HG02943 (cell line): ENCODE measurements at regions not wholly inside any gene's neighbourhood (a gene's known extent, or its start where the extent isn't known, plus 50 kb on each side); places are given as distances from the start of the nearest gene placed in this dataset.
"Not testable (repeated sequence)": the region's sequence is repeated elsewhere in the genome, so short reads cannot be mapped to it uniquely, and the experiment has no call there.

ENCODE experiments used
- ATAC-seq: cut with Tn5 transposase; IDR thresholded peaks from one replicate; pipeline ENCODE4 v1.9.1; 2021; ENCODE audit warnings: mild to moderate bottlenecking, low read depth, moderate library complexity; ENCODE audit not compliant: unreplicated experiment

DNA sequence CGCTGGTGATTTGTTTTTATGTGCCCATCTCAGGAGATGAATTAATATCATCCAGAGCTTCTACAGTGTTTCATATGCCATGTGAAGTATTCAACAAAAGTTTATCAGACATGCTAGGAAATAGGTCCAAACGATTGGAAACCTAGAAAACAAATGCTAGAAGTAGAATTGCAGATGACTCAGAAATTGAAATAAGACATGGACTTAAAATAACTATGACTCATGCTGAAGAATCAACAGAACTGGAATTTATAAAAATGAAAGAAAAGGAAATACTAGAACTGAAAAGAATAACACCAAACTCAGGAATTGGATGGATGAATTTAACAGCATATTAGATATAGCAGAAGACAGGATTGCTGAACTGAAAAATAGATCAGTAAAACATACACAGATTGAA lies 172.7 kb upstream of the GIMD1 start:
- ATAC-seq, result no peak

- no peak for ATAC-seq
These were observed 162.2 kb upstream of the GIMD1 start for GRCh38 chr4:106530821-106531220.

GRCh38 chr4:106530024-106530361 lies 161.4 kb upstream of the GIMD1 start:
- no peak for ATAC-seq

GRCh38 chr4:106529348-106530023 lies 160.9 kb upstream of the GIMD1 start:
- ATAC-seq, result no peak

DNA sequence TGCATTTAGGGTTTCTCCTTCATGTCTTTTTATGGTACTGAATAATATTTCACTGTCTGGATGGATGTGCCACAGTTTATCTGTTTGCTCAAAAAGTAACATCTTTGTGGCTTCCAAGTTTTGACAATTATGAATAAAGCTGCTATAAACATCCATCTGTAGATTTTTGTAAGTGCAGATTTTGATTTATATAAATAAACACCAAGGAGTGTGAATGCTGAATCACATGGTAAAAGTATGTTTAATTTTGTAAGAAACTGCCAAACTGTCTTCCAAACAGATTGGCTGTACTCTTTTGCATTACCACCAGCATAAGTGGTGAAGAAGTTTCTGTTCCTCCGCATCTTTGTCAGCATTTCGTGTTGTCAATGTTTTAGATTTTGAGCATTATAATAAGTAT lies 158.7 kb upstream of the GIMD1 start:
- no peak for ATAC-seq

DNA sequence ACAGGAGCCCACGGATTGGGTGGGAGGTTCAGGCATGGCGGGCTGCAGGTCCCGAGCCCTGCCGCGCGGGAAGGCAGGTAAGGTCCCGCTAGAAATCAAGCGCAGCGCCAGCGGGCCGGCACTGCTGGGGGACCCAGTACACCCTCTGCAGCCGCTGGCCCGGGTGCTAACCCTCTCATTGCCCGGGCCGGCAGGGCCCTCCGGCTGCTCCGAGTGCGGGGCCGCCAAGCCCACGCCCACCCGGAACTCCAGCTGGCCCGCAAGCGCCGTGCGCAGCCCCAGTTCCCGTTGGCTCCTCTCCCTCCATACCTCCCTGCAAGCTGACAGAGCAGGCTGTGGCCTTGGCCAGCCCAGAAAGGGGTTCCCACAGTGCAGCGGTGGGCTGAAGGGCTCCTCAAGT lies 156.8 kb upstream of the GIMD1 start:
- not testable (repeated sequence) for ATAC-seq

GRCh38 chr4:106524772-106525171 lies 156.2 kb upstream of the GIMD1 start:
- not testable (repeated sequence) for ATAC-seq

GRCh38 chr4:106522839-106523238 lies 154.3 kb upstream of the GIMD1 start:
- ATAC-seq, result no peak

DNA sequence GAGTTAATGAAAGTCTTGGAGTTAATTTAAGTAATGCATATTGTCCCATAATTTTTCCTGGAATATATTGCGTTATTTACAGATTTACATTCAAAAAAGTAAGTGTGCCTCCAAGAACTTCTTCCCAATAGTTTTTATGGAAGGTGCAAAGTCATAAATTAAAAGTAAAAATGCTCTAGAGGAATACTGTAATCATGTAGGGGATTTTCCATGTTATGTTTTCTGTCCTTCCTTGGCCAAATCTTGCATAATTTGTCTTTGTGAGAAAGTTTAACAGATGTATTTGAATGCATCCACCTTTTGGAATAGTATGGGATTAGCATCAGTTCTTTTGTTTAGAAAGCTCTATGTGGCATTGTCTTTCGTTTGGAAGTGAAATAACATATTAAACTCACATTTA lies 144.1 kb upstream of the GIMD1 start:
- no peak for ATAC-seq

DNA sequence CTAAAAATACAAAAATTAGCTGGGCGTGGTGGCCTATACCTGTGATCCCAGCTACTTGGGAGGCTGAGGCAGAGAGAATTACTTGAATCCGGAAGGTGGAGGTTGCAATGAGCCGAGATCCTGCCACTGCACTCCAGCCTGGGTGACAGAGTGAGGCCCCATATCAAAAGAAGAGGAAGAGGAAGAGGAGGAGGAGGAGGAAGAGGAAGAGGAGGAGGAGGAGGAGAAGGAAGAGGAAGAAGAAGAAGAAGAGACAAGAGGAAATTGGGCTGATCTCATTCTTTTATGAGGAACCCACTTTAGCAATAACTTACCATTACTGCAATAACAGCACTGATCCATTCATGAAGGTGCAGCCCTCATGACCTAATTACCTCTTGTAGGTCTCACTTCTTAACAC lies 138.9 kb upstream of the GIMD1 start:
- ATAC-seq, result no peak

DNA sequence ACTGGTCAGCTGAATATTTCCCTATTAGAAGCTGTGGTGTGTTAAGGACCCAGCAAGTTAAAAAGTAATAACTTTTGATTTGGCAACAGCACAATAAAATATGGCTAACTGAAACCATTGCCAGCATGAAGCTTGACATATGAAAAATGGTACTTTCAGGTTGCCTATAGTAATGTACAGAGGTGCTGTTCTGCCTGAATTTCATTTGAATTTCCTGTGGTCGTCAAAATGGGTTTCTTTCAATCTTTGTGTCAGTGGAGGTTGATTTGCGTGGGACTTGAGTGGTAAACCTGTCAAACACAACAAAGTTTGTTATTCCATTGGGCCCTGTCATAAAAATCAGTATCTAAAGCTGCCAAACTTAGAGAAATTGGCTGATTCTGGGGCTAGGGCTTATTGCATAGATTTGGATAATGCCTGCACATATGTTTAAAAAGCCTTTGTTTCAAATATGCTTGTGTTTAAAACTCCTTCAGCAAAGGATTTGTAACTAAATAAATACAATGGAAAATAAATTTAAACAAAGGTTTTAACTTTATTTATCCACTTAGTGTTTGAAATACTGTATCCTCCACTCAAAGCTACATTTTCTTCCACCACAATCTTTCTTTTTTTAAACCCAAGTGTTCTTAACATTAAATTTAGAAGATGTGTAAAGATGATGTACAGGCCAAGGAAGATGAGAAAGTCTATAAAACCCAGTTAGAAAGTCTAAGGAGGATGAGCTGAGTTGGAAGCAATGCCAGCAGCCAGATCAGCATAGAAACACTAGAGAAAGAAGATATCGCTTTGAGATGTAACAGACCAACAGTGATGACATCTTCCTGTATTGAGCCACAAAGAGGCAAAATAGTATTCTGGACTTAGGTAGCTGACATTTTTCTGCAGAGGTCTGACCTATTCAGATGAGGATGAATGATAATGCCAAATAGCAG lies 134.8 kb upstream of the GIMD1 start:
- ATAC-seq, result no peak

GRCh38 chr4:106502106-106502699 lies 133.6 kb upstream of the GIMD1 start:
- no peak for ATAC-seq

- no peak for ATAC-seq
These were observed 128.7 kb upstream of the GIMD1 start for GRCh38 chr4:106497271-106497670.

DNA sequence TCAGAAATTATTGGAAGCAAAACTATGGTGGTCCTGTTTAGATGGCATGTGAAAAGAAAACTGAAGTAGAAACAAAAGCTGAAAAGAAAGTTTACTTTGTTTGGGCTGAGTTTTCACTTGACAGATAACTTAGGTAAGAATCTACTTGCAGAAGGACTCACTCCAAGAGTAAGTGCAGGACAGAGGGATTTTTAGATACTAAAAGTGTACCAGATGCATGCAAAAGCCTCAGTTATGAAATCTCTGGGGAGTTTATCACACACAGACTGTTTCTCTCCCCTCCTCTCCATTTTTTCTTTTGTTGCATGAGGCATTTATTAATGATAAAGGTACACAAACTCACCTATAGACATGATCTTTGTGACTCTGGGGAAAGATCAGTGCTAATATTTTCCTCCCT lies 127.5 kb upstream of the GIMD1 start:
- no peak for ATAC-seq

DNA sequence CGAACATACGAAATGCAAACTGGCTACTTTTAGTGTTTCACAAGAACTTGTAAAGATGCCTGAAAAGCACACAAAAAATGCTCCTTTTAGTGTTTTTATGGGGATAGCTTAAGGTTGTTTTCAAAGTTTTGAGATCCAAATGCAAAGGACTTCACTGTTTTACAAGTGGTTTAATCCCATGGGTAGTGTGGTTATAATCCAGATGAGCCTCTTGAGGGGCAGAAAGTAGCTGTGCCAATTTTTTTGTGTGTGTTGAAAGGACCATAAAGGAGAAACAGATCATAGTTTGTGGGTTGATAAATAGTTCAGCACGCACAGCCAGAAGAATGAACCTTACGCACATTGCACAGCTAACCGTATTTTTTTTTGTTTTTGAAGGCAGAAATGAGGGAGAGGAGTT lies 126.9 kb upstream of the GIMD1 start:
- no peak for ATAC-seq

GRCh38 chr4:106494066-106494465 lies 125.5 kb upstream of the GIMD1 start:
- ATAC-seq, result no peak

- ATAC-seq, result no peak
These were observed 124.5 kb upstream of the GIMD1 start for GRCh38 chr4:106493086-106493485.

DNA sequence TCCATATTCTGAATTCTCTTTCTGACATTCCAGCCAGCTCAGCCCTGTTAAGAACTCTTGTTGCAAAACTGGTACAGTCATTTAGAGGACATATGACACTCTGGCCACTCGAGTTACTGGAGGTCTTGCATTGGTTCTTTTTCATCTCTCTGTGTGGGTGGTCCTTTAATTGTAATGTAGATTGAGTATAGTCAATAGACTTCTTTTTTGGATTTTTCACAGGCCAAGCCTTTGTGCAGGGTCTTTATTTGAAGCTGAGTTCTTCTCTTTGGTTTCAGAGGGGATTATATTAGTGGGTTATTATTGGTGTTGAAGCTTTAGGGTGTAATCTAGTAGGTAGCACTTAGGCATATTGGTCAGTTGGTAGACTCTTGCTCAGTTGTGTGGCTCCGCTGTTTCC lies 118.0 kb upstream of the GIMD1 start:
- ATAC-seq, result no peak

GRCh38 chr4:106481801-106482200 lies 113.2 kb upstream of the GIMD1 start:
- no peak for ATAC-seq

- no peak for ATAC-seq
These were observed 109.6 kb upstream of the GIMD1 start for GRCh38 chr4:106478152-106478551.

- no peak for ATAC-seq
These were observed 108.2 kb upstream of the GIMD1 start for GRCh38 chr4:106476741-106477140.

GRCh38 chr4:106473515-106473914 lies 104.9 kb upstream of the GIMD1 start:
- no peak for ATAC-seq
